HG02623 (cell line): ENCODE measurements at regions not wholly inside any gene's neighbourhood (a gene's known extent, or its start where the extent isn't known, plus 50 kb on each side); places are given as distances from the start of the nearest gene placed in this dataset.
A peak's percentile ranks its signal among the peaks of the same experiment; 100 is the strongest.
"Not testable (repeated sequence)": the region's sequence is repeated elsewhere in the genome, so short reads cannot be mapped to it uniquely, and the experiment has no call there.

Source experiments
- ATAC-seq: cut with Tn5 transposase; IDR thresholded peaks from one replicate; pipeline ENCODE4 v1.9.1; 2021; ENCODE audit warnings: moderate library complexity; ENCODE audit not compliant: unreplicated experiment

DNA sequence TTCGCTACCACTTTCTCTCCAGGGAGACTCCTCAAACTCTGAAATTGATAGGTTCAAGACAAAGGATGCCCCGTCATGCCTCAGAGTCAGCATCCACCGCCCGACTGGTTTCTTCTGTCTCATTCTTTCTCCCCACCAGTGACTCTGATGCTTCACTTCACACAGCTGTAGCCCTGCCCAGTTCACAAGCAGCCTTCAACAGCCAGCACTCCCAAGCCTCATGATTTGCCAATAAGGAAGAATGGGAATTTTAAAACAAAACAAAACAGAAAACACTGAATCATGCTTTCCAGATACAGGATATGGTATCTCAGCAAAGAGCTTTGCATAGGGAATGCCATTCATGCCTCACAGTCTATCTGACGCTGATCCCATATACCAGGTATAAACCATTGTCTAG is 371.2 kb upstream of the RORB start:
- ATAC-seq: no peak

DNA sequence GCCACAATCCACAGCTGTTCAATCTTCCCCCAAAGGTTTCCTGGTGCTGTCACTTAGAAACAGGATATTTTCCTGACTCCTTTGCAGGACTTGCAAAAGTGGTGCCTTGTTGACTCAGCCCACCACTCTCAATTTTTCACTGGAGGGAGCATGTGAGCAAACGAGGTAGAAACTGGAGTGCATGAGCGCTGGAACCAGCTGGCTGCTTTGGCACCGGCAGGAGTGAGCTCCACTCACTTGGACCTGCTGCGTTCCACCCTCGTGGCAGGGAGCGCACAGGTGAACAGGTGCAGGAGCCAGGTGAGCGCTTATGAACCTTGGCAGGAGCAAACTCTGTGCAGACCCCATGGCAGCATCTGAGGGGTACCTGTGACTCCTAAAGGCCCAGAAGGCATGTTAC is 364.1 kb upstream of the RORB start:
- no peak for ATAC-seq

GRCh38 chr9:74133921-74134320 is 363.2 kb upstream of the RORB start:
- no peak for ATAC-seq

GRCh38 chr9:74138182-74138581 is 359.0 kb upstream of the RORB start:
- no peak for ATAC-seq

DNA sequence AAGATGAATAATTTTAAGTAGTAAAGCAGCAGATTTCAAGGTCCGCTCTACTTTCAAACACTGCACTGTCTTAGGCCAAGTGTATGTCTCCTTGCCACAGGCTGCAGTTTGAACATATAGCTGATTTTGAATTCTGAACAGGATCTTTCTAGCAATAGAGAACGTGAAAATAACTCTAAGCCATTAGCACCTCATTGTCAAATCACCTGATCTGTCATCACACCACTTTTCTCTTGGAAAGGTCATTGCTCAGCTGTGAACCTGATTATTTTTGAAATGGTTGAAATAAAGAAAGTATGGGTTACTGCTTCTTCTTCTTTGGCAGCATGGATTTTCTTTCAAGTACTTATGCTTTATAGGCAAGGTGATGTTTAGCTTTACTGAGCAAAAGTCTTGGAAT is 357.0 kb upstream of the RORB start:
- ATAC-seq: no peak

GRCh38 chr9:74147906-74148305 is 349.2 kb upstream of the RORB start:
- no peak for ATAC-seq

GRCh38 chr9:74172874-74173273 is 324.3 kb upstream of the RORB start:
- peak; percentile 99 for ATAC-seq

DNA sequence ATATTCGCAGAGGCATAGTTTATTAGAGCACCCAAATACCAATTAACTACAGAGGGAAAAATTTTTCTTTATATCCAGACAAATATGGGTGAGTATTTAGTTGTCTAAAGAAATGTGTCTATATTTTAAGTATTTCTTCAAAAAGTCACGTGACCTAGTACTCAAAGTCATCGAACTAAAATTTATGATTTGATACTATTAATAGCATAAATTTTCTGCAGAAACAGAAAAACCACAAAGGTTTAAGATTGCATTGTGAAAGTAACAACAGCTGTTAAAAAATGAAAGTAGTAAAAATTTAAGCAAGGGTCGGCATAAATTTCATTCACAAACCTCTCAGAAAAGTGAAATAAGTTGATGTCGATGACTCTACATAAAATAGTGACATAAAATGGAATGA is 323.9 kb upstream of the RORB start:
- no peak for ATAC-seq

GRCh38 chr9:74197771-74198170 is 299.4 kb upstream of the RORB start:
- ATAC-seq: not testable (repeated sequence)

DNA sequence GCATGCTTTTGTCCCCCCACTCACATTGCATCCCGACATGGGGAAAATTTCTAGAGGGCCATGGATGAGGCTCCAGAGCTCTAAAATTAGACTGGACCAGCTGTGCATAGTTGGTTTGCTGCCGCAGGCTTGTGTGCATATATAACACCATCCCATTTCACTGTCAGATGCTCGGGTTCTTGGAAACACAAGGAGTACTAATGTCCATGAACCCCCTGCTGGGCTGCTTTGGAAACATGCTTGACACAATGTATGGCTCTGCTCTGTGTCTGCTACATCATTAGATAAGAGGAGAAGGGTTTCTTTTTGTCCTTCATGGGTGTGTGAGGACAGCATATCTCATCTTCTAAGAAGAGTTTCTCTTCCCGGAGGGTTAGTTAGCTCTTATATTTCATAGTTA is 292.1 kb upstream of the RORB start:
- ATAC-seq: no peak

DNA sequence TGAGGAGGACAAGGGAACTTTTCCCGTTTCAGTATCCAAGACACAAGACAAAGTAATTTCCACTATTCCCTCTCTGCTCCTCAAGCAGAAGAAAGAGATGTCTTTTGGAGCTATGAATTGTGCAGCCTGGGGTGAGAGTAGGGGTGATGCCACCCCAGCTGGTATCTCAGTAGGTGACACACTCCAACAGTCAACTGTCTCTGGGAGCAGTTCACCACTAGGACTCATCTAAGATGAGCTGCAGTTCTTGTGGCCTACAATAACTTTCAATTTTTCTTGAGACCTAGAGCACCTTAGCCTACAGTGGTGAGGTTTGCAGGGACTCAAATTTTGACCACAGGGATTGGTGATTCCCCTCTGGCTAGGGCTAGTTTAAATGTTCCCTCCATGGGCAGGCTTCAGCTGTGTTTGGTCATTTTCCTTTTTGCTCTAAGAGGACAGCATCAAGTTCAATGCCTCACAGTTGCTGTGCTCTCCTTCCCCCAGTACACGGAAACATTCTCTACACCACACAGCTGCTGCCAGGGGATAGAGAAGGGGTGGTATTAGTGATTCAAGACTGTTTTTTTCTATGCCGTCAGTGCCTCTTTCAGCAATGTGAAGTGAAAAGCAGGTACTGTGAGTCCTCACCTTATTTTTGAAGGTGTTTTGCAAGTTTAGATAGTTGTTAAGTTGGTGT is 278.6 kb upstream of the RORB start:
- no peak for ATAC-seq

GRCh38 chr9:74220327-74220726 is 276.8 kb upstream of the RORB start:
- no peak for ATAC-seq

- no peak for ATAC-seq
Measured at GRCh38 chr9:74236857-74237256, 260.3 kb upstream of the RORB start.

DNA sequence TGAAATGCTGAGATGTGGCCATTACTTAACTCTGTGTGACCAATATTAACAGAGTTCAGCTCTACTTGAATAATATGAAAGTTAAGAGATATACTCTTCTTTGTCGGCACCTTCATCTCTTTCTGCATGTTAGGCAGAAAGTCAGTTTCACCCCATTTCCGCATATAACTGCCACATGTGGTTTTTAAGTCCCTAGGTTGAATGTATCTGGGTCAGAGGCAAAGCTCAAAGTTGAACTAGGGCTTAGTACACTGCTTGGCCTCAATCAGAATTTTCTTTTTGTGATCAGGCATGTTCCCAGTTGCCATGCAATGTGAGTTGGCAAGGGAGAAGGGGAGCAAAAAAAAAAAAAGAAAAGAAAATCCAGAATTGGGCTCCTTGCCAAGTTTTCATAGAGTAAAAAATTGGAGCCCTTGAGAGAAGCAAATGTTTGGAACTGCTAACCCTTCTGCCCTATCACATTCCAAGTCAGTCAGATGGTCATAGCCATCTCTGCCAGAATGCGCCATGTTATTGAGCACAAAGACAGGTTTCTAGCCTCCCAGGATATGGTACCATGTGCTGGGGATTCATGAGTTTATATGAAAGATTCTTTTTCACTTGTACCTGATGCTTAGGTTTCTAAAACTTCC is 251.2 kb upstream of the RORB start:
- ATAC-seq: no peak

DNA sequence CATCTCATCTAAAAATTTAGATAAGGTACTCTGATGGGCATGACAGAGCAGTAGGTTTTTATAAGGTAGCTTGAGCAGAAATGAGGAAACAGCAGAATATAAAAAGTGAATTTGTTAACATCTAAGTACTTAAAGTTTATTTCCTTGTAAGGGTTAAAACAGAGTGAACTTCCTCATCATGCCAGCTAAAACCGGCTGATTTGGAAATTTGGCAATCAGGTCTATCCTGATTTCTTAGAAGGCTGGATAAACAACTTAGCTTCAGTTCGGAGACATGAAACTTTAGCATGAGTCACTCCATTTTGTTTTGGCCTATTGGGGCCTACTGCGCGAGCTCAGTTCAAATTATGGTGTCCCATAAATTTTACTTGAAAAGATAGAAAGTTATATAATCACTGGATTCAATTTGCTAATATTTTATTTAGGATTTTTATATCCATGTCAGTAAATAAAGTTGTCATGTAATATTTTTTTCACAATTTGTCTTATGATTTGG is 241.6 kb upstream of the RORB start:
- ATAC-seq: no peak

- ATAC-seq: no peak
Measured at GRCh38 chr9:74275872-74276508, 221.1 kb upstream of the RORB start.

DNA sequence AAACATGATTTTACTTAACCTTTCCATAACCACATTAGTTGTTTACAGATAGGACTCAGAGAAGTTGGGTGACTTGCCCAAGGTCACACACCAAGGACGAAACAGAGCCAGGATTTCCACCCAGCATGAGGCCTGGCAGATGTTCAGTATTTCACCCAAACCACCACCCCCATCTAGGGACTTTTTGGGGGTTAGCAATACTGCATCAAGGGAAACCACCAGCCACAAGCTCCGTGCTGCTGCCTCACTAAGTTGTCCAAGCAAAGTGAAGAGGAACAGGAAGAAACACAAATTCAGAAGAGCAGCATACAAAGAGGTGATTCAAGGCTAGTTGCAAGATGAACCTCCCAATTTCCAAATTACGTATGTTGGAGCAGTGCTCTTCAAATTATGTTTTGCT is 219.6 kb upstream of the RORB start:
- peak; percentile 96 for ATAC-seq

DNA sequence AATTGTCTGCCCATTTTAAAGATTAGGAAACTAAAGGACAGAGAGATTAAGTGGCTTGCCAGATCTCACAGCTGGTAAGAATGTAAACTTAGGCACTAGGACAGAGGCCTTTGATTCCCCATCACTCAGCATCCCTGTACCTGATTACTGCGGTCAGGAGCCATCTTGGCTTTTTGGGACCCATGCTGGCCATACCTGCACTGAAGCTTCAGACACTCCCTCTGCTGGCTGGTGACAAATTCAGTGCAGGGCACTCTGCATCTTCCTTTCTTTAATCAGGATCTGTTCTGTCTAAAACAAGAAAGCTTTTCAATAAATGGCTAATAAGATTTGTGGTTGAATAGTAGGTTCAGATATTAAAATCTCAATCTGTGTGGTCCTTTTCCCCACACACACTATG is 215.5 kb upstream of the RORB start:
- peak; percentile 34 for ATAC-seq

DNA sequence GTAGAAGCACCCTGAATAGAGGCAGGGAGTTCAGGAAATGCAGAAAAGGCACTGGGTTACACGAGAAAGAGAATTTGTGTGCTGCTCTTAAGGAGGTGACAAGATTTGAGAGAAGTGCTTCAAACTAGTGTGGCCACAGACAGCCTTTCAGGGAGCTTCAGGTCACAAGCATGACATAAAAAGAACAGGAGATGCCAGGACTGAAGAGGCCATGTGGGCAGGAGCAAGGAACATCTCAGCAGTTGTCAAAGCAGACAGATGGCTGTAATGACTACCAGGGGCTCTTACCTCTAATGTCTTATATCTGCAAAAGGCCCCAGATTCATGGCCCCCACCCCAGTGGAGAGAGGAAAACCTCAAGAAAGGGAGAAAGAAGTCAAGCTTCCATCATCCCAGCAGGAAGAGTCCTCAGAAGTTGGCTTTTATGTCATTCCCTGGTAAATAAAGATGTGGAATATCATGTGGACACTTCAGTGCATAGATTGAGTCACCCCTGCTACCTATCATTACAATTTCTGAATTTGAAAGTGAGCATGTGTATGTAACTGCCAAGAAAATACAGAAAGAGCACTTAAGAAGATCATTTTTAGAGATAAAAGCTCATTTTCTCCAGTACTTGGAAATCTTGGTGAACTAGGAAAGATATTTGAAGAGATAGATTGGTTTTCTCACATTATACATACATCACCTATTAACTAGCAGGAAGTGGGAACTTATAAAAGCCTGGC is 214.4 kb upstream of the RORB start:
- no peak for ATAC-seq

GRCh38 chr9:74284581-74285450 is 212.3 kb upstream of the RORB start:
- ATAC-seq: no peak

DNA sequence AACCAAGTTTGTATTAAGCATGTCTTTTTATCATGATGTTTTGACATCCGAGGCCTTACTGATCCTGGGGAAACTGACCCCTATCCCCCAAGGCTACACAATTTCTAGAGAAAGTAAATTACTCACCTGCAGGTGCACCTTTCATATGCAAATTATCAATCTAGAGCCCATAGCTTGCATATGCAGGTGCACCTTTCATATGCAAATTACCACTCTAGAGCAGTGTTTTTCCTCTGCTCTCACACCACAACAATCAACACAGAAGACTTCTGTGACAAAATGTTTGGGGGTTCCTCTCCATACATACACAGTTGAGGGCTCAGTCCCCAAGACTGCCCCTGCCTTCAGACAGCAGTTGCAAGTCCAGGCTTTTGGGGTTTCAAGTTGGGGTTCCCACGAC is 203.7 kb upstream of the RORB start:
- no peak for ATAC-seq
